Epithelial cell of prostate (primary cell): ENCODE measurements at regions not wholly inside any gene's neighbourhood (a gene's known extent, or its start where the extent isn't known, plus 50 kb on each side); places are given as distances from the start of the nearest gene placed in this dataset.
"Not testable (repeated sequence)": the region's sequence is repeated elsewhere in the genome, so short reads cannot be mapped to it uniquely, and the experiment has no call there.

Source experiments
- DNase-seq: peaks from one replicate; pipeline ENCODE4 v3.0.0-alpha.2; 2011; ENCODE audit warnings: low read depth, low spot score
- H3K27ac ChIP-seq: fragments of 450-650 bp; 2 replicates; pipeline ENCODE4 v1.5.1; 2017; ENCODE audit warnings: mild to moderate bottlenecking

DNA sequence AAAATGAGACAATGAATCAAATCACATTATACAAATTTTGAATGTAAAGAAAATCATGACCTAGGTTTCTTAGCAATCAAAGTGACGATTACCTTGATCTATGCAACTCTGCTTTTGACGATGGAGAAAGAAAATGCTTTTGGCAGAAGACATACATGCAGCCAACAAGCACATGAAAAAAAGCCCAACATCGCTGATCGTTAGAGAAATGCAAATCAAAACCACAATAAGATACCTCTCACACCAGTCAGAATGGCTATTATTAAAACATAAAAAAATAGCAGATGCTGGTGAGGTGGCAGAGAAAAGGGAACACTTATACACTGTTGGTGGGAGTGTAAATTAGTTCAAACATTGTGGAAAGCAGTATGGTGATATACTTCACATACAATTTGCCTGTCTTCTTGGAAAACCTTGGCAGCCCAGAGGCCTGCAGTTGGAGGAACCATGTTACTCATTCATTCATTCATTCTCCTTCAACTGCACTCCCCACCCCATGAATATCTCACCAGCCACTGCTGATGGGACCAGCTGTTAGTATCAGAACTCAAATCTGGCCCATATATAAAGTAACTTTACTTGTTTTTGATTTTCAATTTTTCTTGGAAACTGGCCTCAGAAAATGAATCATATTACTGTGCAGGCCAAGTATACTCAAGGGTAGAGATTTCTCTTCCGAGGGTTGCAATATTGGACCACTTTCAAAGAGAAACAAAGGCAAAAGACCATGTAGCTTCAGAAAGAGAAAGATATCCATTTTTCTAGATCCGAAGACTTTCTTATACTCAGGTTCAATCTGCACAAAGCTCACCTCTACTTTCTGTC, 358.6 kb upstream of the ARHGEF26 start:
- no peak overlapping the region for H3K27ac ChIP-seq
- no peak for DNase-seq

DNA sequence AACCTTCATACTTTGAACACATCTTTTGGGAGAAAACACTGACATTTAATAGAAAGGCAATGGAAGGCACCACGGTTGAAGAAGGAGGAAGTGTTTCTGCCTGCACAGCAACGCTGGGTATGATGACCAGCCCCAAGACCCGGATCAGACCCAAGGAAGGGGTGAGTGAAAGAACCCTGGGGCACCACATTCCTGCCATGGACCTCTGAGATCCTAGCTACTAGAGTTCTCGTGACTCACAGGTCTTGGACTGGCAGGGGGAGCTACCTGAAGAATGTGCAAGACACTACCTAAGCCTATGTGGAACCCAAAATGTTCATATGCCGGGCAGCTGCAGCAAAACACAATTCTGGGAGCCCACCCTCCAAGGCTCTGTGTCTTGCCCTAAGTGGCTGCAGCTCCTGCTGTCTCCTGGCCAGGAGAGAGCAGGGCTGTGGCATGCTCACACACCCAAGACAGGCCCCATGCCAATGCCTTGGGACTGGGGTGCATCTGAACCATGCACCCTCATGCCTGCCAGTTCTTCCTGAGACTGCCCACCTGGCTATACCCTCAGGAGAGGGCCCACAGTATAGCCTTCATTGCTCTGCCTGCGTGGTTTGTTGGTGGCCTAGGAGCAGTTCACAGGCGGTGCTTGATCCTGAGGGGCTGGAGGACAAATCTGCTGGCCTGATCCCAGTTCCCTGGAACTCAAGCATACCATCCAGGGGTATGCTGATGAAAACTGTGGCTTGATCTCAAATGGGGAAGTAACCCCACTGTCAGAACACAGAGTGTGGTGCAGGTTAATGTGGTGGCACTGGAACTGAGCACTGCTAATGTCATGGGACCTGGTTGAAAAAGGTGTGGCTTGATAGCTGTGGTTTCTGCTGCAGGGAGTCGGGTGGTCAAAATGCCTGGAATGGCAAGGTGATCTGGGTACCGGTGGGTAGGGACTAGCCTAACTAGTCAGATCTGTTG, 353.3 kb upstream of the ARHGEF26 start:
- no peak overlapping the region for H3K27ac ChIP-seq
- no peak for DNase-seq

DNA sequence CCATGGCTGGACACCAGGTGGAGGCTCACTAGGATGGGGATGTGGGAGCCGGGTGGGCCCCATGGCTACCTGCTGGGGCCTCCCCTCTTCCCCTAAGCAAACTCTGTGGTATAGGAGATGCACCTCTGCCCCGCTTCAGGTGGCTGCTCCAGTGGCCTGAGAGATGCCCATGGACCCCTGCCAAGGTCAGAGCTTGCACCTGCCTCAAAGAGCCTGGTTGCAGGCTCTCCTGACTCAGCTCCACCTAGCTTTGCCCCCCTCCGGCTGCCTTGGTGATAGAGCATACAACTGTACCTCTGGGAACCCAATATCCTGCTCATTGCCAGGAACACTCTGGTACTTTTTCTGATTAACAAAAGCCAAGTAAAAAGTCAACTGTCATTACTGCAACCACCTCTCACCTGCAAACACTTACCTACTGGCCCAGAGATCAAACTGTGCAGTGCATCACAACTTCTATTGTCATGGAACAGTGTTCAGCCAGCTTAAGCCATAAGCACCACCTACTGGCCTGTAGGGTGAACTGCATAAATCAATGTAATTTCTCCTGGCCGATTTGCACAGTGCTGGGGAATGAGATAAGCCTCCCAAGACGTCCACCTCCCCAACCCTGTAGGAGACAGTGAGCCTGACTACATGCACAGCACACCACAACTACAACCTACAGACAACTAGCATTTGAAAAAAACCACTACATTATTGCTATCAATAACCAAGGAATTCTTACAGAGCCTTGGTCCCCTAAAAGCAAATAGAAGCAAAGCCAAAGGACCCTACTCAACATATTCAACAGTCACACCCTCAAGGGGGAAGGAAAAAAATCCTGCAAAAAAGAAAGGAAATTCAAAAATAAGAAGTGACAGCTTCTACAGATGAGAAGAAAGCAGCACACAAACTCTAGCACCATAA, 352.4 kb upstream of the ARHGEF26 start:
- no peak overlapping the region for H3K27ac ChIP-seq
- peak; percentile 24 for DNase-seq

DNA sequence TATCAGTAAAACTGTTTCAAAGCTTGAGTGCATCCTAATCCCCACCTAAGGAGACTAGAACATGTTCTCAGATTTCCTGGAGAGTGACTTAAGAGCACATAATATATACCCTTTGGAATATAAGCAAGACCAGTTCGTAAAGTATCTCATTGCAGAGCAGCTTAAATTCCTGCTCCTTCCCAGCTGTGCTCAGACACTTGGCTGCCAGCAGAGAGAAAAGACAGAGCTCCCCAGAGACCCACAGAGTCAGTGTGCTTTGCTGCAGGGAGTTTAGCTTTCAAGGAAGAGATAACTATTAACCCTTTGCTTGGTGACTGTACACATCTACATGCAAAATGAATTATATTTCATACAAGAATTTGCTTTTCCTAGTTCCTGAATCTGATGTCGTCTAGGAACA, 338.1 kb upstream of the ARHGEF26 start:
- no peak for DNase-seq
- H3K27ac ChIP-seq, result no peak overlapping the region

DNA sequence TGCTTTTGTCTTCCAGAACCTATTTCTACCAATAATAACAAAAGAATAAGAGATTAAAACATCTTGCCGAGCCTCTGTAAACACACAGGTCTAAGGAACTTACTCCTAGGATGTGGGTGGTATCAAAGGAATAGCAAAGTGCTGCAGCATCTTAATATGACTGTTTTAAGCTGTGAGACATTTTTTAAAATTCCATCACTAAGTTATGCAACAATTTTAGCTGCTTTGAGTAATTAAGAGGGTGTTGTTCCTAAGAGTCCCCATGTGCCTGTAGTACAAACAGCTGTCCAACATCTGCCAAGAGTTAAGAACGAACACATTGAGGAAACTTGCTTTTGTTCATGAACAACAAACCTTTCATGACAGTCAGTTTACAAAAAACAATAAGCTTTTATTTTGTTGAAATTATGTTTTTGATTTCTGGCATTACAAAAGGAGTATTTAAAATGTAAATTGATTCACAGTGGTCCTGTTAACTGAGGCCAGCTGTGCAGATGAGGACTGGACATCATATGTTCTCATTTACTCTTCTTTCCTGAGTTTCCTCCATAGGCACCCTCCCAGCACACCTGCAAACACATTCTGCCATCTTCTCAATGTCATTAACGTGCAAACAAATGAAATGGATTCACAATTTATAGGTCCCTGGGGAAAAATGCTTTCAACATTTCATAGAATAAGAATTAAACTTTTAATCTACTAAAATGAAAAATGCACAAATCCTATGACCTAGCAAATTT, 337.3 kb upstream of the ARHGEF26 start:
- no peak for DNase-seq

DNA sequence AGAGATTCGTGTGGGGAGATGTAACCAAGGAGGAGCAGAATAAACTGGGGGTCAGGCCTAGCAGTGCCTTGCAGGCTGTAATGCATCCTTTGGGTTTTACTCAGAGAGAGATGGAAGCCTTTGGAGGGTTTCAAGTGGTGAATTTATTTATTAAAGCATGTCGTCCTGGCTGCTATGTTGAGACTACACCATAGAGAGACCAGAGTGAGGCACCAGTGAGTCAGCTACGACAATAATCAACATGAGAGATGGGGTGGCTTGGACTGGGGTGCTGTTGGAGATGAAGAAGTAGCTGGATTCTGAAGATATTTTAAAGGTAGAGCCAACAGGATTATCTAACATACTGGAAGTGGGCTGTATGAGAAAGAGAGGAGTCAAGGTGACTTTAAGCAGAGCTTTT, 335.3 kb upstream of the ARHGEF26 start:
- no peak for DNase-seq
- no peak overlapping the region for H3K27ac ChIP-seq

More for the DNA sequence above, 337.3 kb upstream of the ARHGEF26 start:
- H3K27ac ChIP-seq, result no peak overlapping the region

DNA sequence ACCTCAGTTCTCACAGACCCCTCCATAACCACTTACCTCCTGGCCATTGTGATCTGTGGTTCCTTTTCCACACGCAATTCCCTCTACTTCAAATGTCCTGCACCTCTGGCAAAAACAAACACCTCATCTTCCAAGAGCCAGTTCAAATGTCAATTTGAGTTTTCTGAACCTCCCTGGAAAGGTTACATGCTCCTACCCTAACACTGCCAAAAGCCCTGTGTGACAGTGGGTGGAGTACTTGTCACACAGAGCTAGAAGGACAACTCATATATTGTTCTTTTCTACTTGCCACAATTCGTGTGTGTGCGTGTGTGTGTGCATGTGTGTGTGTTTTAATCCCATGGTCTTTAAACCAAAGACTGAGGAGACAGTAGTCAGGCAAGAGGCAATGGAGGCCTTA, 331.8 kb upstream of the ARHGEF26 start:
- no peak overlapping the region for H3K27ac ChIP-seq
- DNase-seq, result no peak

DNA sequence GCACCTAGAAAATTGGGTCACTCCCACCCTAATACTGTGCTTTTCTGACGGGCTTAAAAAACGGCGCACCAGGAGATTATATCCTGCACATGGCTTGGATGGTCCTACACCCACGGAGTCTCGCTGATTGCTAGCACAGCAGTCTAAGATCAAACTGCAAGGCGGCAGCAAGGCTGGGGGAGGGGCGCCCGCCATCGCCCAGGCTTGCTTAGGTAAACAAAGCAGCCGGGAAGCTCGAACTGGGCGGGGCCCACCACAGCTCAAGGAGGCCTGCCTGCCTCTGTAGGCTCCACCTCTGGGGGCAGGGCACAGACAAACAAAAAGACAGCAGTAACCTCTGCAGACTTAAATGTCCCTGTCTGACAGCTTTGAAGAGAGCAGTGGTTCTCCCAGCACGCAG, 324.1 kb upstream of the ARHGEF26 start:
- DNase-seq, H3K27ac ChIP-seq: not testable (repeated sequence)

DNA sequence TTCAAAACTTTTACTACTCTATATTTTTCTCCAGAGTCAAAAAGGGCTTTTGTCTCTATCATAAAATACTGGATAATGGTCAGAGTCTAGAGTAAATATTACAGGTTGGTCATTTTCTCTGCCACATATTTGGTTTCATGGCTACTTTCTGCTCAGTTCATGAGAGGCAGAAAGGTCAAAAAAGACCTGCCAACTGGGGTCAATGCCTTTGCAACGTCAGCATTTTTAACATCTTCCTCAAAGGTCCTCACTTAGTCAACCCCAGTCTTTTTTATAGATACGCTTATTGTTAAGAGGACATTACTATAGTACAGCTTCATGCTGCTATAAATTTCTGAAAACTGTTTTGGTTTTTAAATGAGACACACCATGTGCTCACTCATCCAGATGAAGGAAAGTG, 312.1 kb upstream of the ARHGEF26 start:
- DNase-seq, result no peak
- H3K27ac ChIP-seq, result no peak overlapping the region

DNA sequence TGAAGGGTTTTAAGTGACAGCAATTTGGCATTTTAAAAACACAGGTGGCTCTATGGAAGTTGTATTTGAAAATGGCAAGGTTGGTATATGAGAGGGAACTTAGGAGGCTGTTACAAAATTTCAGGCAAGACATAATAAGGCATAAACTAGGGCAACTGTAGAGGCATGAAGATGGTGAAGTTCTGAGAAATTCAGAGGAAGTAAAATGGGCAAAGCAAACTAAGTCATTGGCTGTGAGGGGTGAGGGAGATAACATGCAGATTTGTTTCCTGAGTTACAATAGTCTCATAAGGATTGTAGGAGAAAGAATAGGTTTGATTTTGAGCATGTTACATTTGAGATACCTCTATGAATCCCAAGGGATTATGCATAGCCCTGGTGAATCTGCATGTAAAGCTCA, 302.9 kb upstream of the ARHGEF26 start:
- no peak overlapping the region for H3K27ac ChIP-seq
- no peak for DNase-seq

DNA sequence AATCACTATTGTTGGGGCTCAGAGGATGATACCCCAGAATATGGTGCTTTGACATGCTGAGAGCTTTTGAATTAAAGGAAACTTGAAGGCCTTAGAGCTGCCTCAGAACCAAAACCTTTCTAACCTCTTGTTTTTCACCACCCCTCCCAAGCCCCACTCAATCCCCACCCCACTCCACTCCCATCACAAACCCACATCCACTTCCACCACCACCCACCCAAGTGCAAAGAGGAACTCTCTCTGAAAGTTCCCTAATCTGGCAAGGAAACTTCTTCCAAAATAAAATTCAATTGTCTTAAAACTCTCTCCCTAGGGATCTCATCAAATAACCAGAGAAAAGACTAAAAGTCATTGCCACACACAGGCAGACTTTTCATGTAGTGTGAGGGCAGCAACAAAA, 301.2 kb upstream of the ARHGEF26 start:
- DNase-seq, result no peak
- H3K27ac ChIP-seq, result no peak overlapping the region

DNA sequence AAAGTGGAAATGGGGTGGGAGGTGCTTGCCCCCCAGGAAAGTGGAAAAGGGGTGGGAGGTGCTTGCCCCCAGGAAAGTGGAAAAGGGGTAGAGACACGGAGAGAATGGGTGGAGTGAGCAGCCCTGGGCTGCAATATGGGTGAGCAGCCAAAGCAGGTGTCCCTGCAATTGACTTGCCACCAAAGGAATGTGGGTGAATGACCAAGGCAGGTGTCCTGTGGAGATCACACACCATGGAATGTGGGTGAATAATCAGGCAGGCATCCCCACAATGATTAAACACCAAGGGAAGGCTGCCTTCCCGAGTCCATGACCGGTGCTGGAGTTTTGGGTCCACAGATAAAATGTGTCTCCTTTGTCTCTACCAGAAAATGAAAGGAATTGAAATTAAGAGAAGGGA, 292.8 kb upstream of the ARHGEF26 start:
- DNase-seq, result not testable (repeated sequence)

DNA sequence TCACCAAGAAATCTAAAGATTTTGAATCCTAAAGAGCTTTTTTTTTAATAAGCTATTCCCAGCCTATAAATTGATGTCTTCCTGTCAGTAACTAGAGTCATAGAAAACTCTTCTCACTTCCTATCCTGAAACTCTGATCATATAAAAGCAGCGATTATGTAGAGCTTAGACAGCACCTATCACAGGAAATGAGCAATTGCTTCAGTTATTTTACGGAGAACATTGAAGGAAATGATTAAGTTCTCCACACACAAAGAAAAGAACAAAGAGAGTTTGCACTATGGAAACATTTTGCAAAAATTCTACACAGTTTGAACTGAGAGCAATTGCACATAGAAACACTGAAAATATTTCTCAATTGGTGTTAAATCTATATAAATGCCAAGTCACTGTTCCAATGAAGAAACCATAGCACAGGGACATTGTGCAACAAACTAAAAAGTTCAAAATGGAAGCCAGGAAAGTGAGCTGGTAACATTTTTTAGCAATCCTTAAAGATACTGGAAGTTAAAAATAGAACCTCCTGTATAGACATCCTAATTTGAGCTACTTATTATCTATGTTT, 291.5 kb upstream of the ARHGEF26 start:
- peak; percentile 14 for DNase-seq
- peak overlapping the region; percentile 95 for H3K27ac ChIP-seq

More for the DNA sequence above, 292.8 kb upstream of the ARHGEF26 start:
- peak overlapping the region; percentile 95 for H3K27ac ChIP-seq

DNA sequence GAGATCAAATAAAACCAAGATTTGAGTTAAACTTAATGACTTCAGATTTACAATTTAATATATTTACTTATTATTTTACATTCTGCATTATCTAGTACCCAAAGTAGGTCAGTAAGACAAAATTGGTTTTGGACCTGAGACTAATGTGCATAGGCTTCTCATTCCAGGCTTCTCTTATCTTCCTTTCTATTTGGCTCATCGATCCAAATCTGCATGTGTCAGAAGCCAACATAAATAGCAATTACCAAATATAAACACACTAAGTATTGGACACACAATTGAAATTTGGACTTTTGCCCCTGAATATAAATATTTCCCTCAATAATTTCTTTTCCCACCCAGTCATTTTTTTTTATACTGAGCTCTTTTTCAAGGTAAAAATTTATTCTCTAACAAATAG, 290.6 kb upstream of the ARHGEF26 start:
- H3K27ac ChIP-seq, result peak overlapping the region; percentile 95
- no peak for DNase-seq

DNA sequence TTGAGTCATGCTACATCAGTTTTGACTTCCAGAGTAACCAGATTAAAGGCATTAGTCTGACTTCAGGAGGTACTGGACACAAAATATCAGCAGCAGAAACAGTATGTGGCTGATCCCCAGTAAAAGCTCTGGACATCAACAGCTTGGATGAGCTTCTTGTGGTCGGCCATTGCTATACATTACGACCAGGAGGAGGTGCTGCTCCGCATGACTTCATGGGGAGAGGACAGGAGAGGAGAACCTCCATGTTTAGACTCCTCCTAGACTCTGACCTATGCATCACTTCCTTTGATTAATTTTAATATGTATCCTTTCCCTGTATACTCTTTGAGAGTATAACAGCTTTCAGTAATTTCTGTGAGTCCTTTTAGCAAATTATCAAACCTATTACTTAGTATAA, 285.6 kb upstream of the ARHGEF26 start:
- no peak for DNase-seq
- H3K27ac ChIP-seq, result no peak overlapping the region

DNA sequence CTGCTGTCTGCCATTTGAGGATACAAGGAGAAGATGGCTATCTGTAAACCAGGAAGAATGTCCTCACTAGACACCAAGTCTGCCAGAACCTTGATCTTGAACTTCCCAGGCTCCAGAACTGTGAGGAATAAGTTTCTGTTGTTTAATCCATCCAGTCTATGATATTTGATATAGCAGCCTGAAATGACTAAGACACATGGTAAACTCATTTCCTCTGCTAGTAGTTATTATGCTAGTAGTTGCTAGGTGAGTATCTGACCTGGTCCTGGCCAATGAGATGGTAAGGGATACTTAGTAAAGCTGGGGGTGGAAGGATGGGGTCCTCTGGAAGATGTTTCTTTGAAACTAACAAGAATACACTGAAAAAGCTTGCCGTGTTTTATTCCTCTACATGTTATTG, 280.7 kb upstream of the ARHGEF26 start:
- no peak for DNase-seq
- no peak overlapping the region for H3K27ac ChIP-seq

DNA sequence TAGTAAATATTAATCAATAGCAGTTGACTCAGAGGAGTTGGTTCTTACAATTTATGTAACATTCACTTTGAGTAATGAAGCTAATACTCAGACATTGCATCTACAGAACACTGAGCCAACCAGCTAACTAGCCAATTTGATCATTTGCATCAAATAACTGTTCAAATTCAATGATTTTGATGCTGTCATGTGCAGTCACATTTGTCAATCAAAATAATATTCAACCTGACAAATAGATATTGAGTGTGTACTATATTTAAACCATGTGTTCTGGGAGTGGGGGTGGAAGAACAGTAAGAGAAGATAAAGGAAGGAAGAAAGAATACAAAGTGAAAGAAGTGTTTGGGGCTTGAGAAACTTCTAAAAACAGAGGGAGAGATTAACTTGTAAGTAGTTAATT, 277.2 kb upstream of the ARHGEF26 start:
- DNase-seq, result no peak
- H3K27ac ChIP-seq, result no peak overlapping the region

DNA sequence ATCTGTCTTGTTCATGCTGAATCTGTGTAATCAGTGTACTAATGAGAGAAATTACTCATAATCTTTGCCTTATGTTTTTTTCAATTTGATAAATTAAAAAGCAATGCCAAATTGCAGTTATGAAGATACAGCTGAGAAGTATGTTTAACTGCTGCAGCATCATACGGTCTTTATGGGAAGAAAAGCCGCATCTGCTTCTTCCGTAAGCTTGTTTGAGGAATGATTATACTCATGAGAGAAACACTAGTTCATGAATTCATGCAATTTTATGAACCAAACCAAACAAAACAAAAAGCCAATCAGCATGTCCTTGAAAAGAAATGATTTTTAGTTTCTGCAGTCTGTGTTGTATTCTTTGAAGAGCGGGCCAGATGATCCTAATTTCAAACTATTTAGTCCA, 275.9 kb upstream of the ARHGEF26 start:
- no peak for DNase-seq
- H3K27ac ChIP-seq, result no peak overlapping the region

DNA sequence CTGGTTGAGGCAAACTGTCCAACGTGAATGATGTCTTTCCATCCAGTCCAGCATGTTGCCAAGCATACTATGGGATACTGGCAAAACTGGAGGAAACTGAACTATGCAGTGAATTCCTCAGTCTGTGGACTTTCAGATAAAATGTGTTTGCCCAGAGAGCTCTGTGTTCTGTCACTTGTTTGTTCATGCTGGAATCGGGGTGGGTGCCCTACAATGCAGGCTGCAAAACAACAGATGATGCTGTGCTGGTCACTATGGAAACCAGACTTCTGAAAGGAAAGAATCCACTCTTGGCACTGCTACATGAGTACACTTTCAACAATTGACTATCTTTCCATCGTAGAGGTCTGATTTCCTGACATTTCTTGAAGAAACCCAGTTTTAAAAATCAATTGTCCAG, 272.5 kb upstream of the ARHGEF26 start:
- H3K27ac ChIP-seq, result no peak overlapping the region
- no peak for DNase-seq
